Osteoblast (primary cell): ENCODE measurements at regions not wholly inside any gene's neighbourhood (a gene's known extent, or its start where the extent isn't known, plus 50 kb on each side); places are given as distances from the start of the nearest gene placed in this dataset.

ENCODE experiments used
- DNase-seq: peaks from one replicate; pipeline ENCODE4 v3.0.0; 2011; ENCODE audit warnings: low spot score, mixed read lengths; ENCODE audit not compliant: insufficient read length; ENCODE audit errors: missing footprints
- H2AFZ ChIP-seq: 2 replicates; pipeline ENCODE4 v1.6.0; 2011; ENCODE audit warnings: mild to moderate bottlenecking, low read length
- H3K27ac ChIP-seq: 2 replicates; pipeline ENCODE4 v1.5.1; 2011; ENCODE audit warnings: mild to moderate bottlenecking, low read depth, low read length, moderate library complexity
- H3K27me3 ChIP-seq: 2 replicates; pipeline ENCODE4 v1.6.0; 2012; ENCODE audit warnings: mild to moderate bottlenecking, control low read depth, inconsistent platforms, low read length, moderate library complexity; ENCODE audit not compliant: insufficient read depth
- H3K36me3 ChIP-seq: 2 replicates; pipeline ENCODE4 v1.5.1; 2011; ENCODE audit warnings: mild to moderate bottlenecking, low read length, control low read depth, moderate library complexity; ENCODE audit not compliant: insufficient read depth
- H3K4me1 ChIP-seq: 2 replicates; pipeline ENCODE4 v1.5.1; 2011; ENCODE audit warnings: mild to moderate bottlenecking, low read length, control low read depth, moderate library complexity; ENCODE audit not compliant: insufficient read depth
- H3K4me2 ChIP-seq: 2 replicates; pipeline ENCODE4 v1.6.0; 2011; ENCODE audit warnings: mild to moderate bottlenecking, low read length; ENCODE audit not compliant: insufficient read depth
- H3K4me3 ChIP-seq: fragments of 200-600 bp; sonication (generic); 3 replicates; pipeline ENCODE4 v1.5.1; 2012; ENCODE audit warnings: mild to moderate bottlenecking, low read length, inconsistent platforms; ENCODE audit not compliant: insufficient read depth
- H3K79me2 ChIP-seq: 2 replicates; pipeline ENCODE4 v1.6.0; 2012; ENCODE audit warnings: mild to moderate bottlenecking, low read length, control low read depth, inconsistent platforms; ENCODE audit not compliant: insufficient read depth
- H3K9me3 ChIP-seq: 2 replicates; pipeline ENCODE4 v1.5.1; 2011; ENCODE audit warnings: low read depth, low read length, control low read depth
- H4K20me1 ChIP-seq: 2 replicates; pipeline ENCODE4 v1.6.0; 2012; ENCODE audit warnings: mild to moderate bottlenecking, low read length, control low read depth; ENCODE audit not compliant: insufficient read depth
- TF ChIP-seq, protein P1 (sequence below): IDR thresholded peaks from 2 replicates; pipeline ENCODE4 v1.5.1; 2011; ENCODE audit warnings: mild to moderate bottlenecking, low read depth, low read length, moderate library complexity; ENCODE audit errors: extremely low read depth

DNA sequence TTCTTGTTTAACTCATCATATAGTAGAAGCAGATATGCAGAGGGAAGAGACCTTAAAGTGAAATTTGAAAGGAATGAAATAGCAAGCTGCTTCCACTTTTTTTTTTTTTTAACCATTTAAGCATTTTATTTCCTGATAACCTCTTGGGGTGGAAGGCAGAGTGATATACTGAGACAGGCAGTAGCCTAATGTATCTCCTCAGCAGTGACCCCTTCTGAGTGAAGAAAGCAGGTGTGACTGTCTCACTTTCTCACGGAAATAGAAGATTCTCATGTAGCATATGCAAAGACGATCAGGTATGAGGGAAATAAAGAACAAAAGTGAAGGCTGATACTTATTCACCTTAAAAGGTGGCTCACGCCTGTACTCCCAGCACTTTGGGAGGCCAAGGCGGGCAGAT lies 187.1 kb upstream of the STXBP5 start:
- H2AFZ ChIP-seq: no peak overlapping the region
- H3K79me2 ChIP-seq: no peaks in the 10 kb centered on the region
- no peaks in the 10 kb centered on the region for H3K4me1 ChIP-seq
- H4K20me1 ChIP-seq: no peaks in the 10 kb centered on the region
- no peaks in the 10 kb centered on the region for H3K36me3 ChIP-seq
- TF ChIP-seq, protein P1, sequence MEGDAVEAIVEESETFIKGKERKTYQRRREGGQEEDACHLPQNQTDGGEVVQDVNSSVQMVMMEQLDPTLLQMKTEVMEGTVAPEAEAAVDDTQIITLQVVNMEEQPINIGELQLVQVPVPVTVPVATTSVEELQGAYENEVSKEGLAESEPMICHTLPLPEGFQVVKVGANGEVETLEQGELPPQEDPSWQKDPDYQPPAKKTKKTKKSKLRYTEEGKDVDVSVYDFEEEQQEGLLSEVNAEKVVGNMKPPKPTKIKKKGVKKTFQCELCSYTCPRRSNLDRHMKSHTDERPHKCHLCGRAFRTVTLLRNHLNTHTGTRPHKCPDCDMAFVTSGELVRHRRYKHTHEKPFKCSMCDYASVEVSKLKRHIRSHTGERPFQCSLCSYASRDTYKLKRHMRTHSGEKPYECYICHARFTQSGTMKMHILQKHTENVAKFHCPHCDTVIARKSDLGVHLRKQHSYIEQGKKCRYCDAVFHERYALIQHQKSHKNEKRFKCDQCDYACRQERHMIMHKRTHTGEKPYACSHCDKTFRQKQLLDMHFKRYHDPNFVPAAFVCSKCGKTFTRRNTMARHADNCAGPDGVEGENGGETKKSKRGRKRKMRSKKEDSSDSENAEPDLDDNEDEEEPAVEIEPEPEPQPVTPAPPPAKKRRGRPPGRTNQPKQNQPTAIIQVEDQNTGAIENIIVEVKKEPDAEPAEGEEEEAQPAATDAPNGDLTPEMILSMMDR: no peak
- no peak for DNase-seq
- H3K4me3 ChIP-seq: no peak overlapping the region
- no peak overlapping the region for H3K4me2 ChIP-seq
- no peaks in the 10 kb centered on the region for H3K9me3 ChIP-seq
- H3K27me3 ChIP-seq: no peaks in the 10 kb centered on the region
- no peak overlapping the region for H3K27ac ChIP-seq

DNA sequence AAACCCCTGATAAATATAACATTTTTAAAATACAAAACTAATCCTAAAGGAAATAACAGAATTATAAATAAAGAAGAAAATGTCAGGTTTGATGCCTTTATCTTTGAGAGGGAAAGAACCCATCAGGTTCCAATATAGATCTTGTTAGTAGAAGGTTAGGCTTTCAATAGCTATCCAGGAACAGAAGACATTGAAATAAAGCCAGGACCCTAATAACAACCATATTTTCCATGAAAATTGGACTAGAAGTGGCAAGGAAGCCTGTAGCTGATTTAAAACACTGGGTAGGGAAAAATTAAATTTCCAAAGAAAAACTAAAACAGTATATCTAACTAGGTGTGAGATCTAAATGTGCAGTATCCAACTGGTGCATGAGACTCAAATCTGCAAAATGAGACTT lies 185.2 kb upstream of the STXBP5 start:
- Histone ChIP-seq H3K9me3 (no peaks in the 10 kb centered on the region), H3K4me3 (no peak overlapping the region), H3K4me1 (no peaks in the 10 kb centered on the region), H3K4me2 (no peak overlapping the region), H3K27me3 (no peaks in the 10 kb centered on the region), H3K79me2 (no peaks in the 10 kb centered on the region), H3K36me3 (no peaks in the 10 kb centered on the region), H4K20me1 (no peaks in the 10 kb centered on the region), H2AFZ (no peak overlapping the region), H3K27ac (no peak overlapping the region)
- TF ChIP-seq, protein P1: no peak
- no peak for DNase-seq

DNA sequence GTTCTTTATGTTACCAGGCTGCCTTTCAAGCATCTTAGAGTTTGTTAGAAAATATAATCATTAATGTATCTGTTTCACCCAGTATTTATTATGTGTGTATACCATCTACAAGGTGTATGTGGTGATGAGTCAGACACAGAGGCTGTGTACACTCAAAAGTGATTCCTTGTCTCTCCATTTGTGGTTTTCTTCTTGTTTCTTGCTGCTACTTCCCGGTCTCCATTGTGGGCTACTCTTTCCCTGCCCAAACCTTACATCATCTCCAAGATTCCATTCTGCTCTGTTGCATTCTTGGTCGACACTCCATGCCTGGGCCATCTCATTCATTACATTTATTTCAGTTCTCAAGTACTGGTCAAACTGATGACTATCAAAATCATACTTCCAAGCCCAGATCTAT lies 182.2 kb upstream of the STXBP5 start:
- Histone ChIP-seq H3K4me2 (no peak overlapping the region), H2AFZ (peak overlapping the region; percentile 8), H3K4me1 (no peaks in the 10 kb centered on the region), H3K79me2 (no peaks in the 10 kb centered on the region), H3K27me3 (no peaks in the 10 kb centered on the region), H3K36me3 (no peaks in the 10 kb centered on the region), H3K4me3 (no peak overlapping the region), H4K20me1 (no peaks in the 10 kb centered on the region), H3K9me3 (no peaks in the 10 kb centered on the region), H3K27ac (no peak overlapping the region)
- TF ChIP-seq, protein P1: no peak
- DNase-seq: no peak

DNA sequence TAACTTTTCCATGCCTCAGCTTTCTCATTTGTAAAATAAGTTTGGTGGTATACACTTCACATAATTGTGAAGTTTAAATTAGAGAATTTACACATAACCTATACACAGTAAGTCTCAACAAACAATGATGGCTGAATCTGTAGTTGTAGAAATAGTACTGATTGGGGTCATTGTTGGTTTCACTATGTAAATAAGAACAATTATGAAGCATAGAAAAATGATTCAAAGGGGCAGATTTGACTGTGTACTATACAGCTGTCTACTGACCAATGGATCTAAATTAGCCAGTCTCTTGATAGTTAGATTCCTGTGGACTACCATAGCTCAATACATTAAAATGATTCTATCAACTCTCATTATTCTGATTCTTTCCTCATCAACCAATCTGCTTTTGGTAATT lies 181.1 kb upstream of the STXBP5 start:
- no peak for DNase-seq
- no peaks in the 10 kb centered on the region for H3K27me3 ChIP-seq
- H3K79me2 ChIP-seq: no peaks in the 10 kb centered on the region
- H3K36me3 ChIP-seq: no peaks in the 10 kb centered on the region
- no peak overlapping the region for H3K4me3 ChIP-seq
- H2AFZ ChIP-seq: no peak overlapping the region
- no peak overlapping the region for H3K4me2 ChIP-seq
- no peaks in the 10 kb centered on the region for H3K4me1 ChIP-seq
- no peak overlapping the region for H3K27ac ChIP-seq
- no peaks in the 10 kb centered on the region for H3K9me3 ChIP-seq
- TF ChIP-seq, protein P1: no peak
- no peaks in the 10 kb centered on the region for H4K20me1 ChIP-seq
